ENCODE measurements at regions not wholly inside any gene's neighbourhood (a gene's known extent, or its start where the extent isn't known, plus 50 kb on each side); places are given as distances from the start of the nearest gene placed in this dataset.

- no TSS peak for BruUV-seq (replicated peaks)
- Histone ChIP-seq H3K4me2 (ENCODE audit: insufficient read depth, low read length) (no peak overlapping the region), H3K9ac (ENCODE audit: insufficient read depth in 1 of 2, low read depth in 2 of 2, low read length in 2 of 2) (no peak overlapping the region), H3K79me2 (ENCODE audit: control insufficient read depth, insufficient read depth, low read length) (no peaks in the 10 kb centered on the region), H4K20me1 (replicated peaks; ENCODE audit: control insufficient read depth, insufficient read depth, low read length) (no peaks in the 10 kb centered on the region), H3K4me1 (replicated peaks in 1 of 2; ENCODE audit: control insufficient read depth in 2 of 2, insufficient read depth in 2 of 2, low read length in 2 of 2) (no peaks in the 10 kb centered on the region), H3K4me3 (no peak overlapping the region), H3K27ac (ENCODE audit: extremely low read depth, low read depth, low read length) (no peak overlapping the region), H2AFZ (ENCODE audit: low read depth, low read length) (no peak overlapping the region), H3K9me1 (ENCODE audit: control insufficient read depth, insufficient read depth, low read length) (no peaks in the 10 kb centered on the region), H3K9me3 (replicated peaks; ENCODE audit: control insufficient read depth, insufficient read depth, low read depth, low read length) (no peaks in the 10 kb centered on the region), H3K36me3 (ENCODE audit: control insufficient read depth, insufficient read depth, low read length) (no peaks in the 10 kb centered on the region), H3K27me3 (ENCODE audit: control insufficient read depth in 2 of 2, insufficient read depth in 2 of 2, low read length in 2 of 2) (peaks cover 0 to 27% of the 10 kb centered on the region in 2 experiments; a peak in 4 of 5 replicates)
- in situ Hi-C loops (cut with MboI) (no loop called here), intact Hi-C loops (cut with micrococcal nuclease) (no loop called here)
- ChIA-PET POLR2A (interaction anchor here (0.6 kb wide), 1 partner anchor 234 kb away, joined by 3 read pairs; no protein-coding TSS in a partner anchor), CTCF (ENCODE audit: low intra/inter-chr PET ratio) (no interaction called here)
- no peak for TF ChIP-seq CBX8 (IDR thresholded peaks at IDR 0.05; ENCODE audit: borderline replicate concordance, extremely low read depth, low read depth, low read length, poor library complexity, severe bottlenecking)
- TF ChIP-seq ZNF280B (CRISPR knock-in tag; IDR thresholded peaks at IDR 0.05) = no peak
- 0% methylated on average over 6 of the region's 6 CpGs for WGBS (ENCODE audit: insufficient coverage, low coverage, missing lambda C conversion rate)
- FAIRE-seq (no peak), ATAC-seq (no peak), DNase-seq (ENCODE audit: extremely low read depth in 1 of 4, low spot score in 3 of 4) (no peak)
Observed at GRCh38 chr11:134751766-134752165, 339.7 kb upstream of the B3GAT1 start.

DNA sequence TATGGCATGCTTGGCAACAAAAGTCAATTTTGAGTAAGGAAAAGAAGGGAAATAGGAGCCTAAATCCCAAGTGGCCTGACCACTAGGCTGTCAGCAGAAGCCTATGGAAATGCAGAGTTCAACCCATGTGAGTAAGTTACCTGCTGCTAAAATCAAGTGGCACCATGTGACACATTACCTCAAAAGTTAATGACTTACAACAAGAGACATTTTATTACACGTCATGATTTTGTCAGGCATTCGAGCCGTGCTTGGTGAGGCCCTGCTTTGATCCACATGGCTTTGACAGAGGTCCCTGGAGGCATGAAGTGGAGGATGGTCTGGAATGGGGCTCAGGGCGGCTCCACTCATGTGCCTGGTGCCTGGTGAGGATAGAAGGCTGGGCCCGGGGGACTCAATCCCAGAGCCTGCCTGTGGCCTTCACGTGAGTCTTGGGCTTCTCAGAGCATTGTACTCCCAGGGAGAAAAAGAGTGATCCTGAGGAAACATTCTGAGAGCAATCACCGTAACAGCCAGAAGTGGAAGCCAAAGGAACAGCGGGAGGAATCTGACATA is 339.1 kb upstream of the B3GAT1 start:
- H3K27ac ChIP-seq (ENCODE audit: extremely low read depth, low read depth, low read length) = no peak overlapping the region
- no peak overlapping the region for H3K4me3 ChIP-seq
- H3K9ac ChIP-seq (ENCODE audit: insufficient read depth in 1 of 2, low read depth in 2 of 2, low read length in 2 of 2) = no peak overlapping the region
- no peaks in the 10 kb centered on the region for H3K4me1 ChIP-seq (replicated peaks in 1 of 2; ENCODE audit: control insufficient read depth in 2 of 2, insufficient read depth in 2 of 2, low read length in 2 of 2)
- in situ Hi-C loops (cut with MboI) (no loop called here), intact Hi-C loops (cut with micrococcal nuclease) (no loop called here)
- no TSS peak for BruUV-seq (replicated peaks)
- FAIRE-seq (no peak), DNase-seq (ENCODE audit: extremely low read depth in 1 of 4, low spot score in 3 of 4) (no peak), ATAC-seq (no peak)
- under 1% methylated on average over 8 of the region's 8 CpGs for WGBS (ENCODE audit: insufficient coverage, low coverage, missing lambda C conversion rate)
- no peaks in the 10 kb centered on the region for H4K20me1 ChIP-seq (replicated peaks; ENCODE audit: control insufficient read depth, insufficient read depth, low read length)
- no peaks in the 10 kb centered on the region for H3K9me3 ChIP-seq (replicated peaks; ENCODE audit: control insufficient read depth, insufficient read depth, low read depth, low read length)
- CTCF ChIA-PET (ENCODE audit: low intra/inter-chr PET ratio) = no interaction called here
- no peaks in the 10 kb centered on the region for H3K79me2 ChIP-seq (ENCODE audit: control insufficient read depth, insufficient read depth, low read length)
- peaks cover 0 to 27% of the 10 kb centered on the region in 2 experiments; a peak in 4 of 5 replicates for H3K27me3 ChIP-seq (ENCODE audit: control insufficient read depth in 2 of 2, insufficient read depth in 2 of 2, low read length in 2 of 2)
- no peak overlapping the region for H2AFZ ChIP-seq (ENCODE audit: low read depth, low read length)
- no peaks in the 10 kb centered on the region for H3K9me1 ChIP-seq (ENCODE audit: control insufficient read depth, insufficient read depth, low read length)
- POLR2A ChIA-PET = interaction anchor here (0.6 kb wide), 1 partner anchor 63 kb away, joined by 4 read pairs; no protein-coding TSS in a partner anchor
- H3K36me3 ChIP-seq (ENCODE audit: control insufficient read depth, insufficient read depth, low read length) = no peaks in the 10 kb centered on the region
- H3K4me2 ChIP-seq (ENCODE audit: insufficient read depth, low read length) = no peak overlapping the region
- TF ChIP-seq ZNF165 (CRISPR knock-in tag; IDR thresholded peaks at IDR 0.05; ENCODE audit: borderline replicate concordance) (no peak), NCOR1 (IDR thresholded peaks at IDR 0.05) (no peak), ZNF398 (CRISPR knock-in tag; IDR thresholded peaks at IDR 0.05) (no peak), ARHGAP35 (IDR thresholded peaks at IDR 0.05; ENCODE audit: partially characterized antibody) (no peak), PML (IDR thresholded peaks at IDR 0.05; ENCODE audit: low read length) (no peak), BRCA1 (IDR thresholded peaks at IDR 0.05) (no peak), BRCA1 (CRISPR knock-in tag; IDR thresholded peaks at IDR 0.05) (no peak), L3MBTL2 (IDR thresholded peaks at IDR 0.05) (no peak)
- TF ChIP-seq, protein P1, sequence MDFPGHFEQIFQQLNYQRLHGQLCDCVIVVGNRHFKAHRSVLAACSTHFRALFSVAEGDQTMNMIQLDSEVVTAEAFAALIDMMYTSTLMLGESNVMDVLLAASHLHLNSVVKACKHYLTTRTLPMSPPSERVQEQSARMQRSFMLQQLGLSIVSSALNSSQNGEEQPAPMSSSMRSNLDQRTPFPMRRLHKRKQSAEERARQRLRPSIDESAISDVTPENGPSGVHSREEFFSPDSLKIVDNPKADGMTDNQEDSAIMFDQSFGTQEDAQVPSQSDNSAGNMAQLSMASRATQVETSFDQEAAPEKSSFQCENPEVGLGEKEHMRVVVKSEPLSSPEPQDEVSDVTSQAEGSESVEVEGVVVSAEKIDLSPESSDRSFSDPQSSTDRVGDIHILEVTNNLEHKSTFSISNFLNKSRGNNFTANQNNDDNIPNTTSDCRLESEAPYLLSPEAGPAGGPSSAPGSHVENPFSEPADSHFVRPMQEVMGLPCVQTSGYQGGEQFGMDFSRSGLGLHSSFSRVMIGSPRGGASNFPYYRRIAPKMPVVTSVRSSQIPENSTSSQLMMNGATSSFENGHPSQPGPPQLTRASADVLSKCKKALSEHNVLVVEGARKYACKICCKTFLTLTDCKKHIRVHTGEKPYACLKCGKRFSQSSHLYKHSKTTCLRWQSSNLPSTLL (IDR thresholded peaks at IDR 0.05) = no peak
